ENCODE measurements at regions not wholly inside any gene's neighbourhood (a gene's known extent, or its start where the extent isn't known, plus 50 kb on each side); places are given as distances from the start of the nearest gene placed in this dataset.

- FAIRE-seq = no peak
These were observed 178.8 kb upstream of the C9orf72 start for GRCh38 chr9:27752069-27752468.

GRCh38 chr9:27755846-27756245 is 182.6 kb upstream of the C9orf72 start:
- no peak for FAIRE-seq

- FAIRE-seq = no peak
These were observed 183.1 kb upstream of the C9orf72 start for GRCh38 chr9:27756418-27756817.

GRCh38 chr9:27763831-27764230 is 190.6 kb upstream of the C9orf72 start:
- FAIRE-seq = no peak

- no peak for FAIRE-seq
These were observed 192.2 kb upstream of the C9orf72 start for GRCh38 chr9:27765266-27766072.

- FAIRE-seq = no peak
These were observed 193.0 kb upstream of the C9orf72 start for GRCh38 chr9:27766073-27766835.

- no peak for FAIRE-seq
These were observed 195.5 kb upstream of the C9orf72 start for GRCh38 chr9:27768781-27769180.

- no peak for FAIRE-seq
These were observed 197.3 kb upstream of the C9orf72 start for GRCh38 chr9:27770541-27770940.

- no peak for FAIRE-seq
These were observed 198.7 kb upstream of the C9orf72 start for GRCh38 chr9:27771803-27772545.

- no peak for FAIRE-seq
These were observed 211.8 kb upstream of the C9orf72 start for GRCh38 chr9:27784847-27785713.

- FAIRE-seq = no peak
These were observed 212.4 kb upstream of the C9orf72 start for GRCh38 chr9:27785714-27786100.

GRCh38 chr9:27787891-27788290 is 214.6 kb upstream of the C9orf72 start:
- FAIRE-seq = no peak

GRCh38 chr9:27791311-27791710 is 218.0 kb upstream of the C9orf72 start:
- FAIRE-seq = no peak

- no peak for FAIRE-seq
These were observed 219.8 kb upstream of the C9orf72 start for GRCh38 chr9:27792971-27793689.

GRCh38 chr9:27799326-27799725 is 226.0 kb upstream of the C9orf72 start:
- no peak for FAIRE-seq

GRCh38 chr9:27800159-27800558 is 226.9 kb upstream of the C9orf72 start:
- no peak for FAIRE-seq

GRCh38 chr9:27800692-27801370 is 227.6 kb upstream of the C9orf72 start:
- FAIRE-seq = no peak

- FAIRE-seq = no peak
These were observed 228.3 kb upstream of the C9orf72 start for GRCh38 chr9:27801545-27801944.

GRCh38 chr9:27802418-27802817 is 229.1 kb upstream of the C9orf72 start:
- FAIRE-seq = no peak

- FAIRE-seq = no peak
These were observed 235.6 kb upstream of the C9orf72 start for GRCh38 chr9:27808864-27809263.

GRCh38 chr9:27817747-27818146 is 244.5 kb upstream of the C9orf72 start:
- FAIRE-seq = no peak
